NCI-H1048 (cell line): ENCODE measurements at regions not wholly inside any gene's neighbourhood (a gene's known extent, or its start where the extent isn't known, plus 50 kb on each side); places are given as distances from the start of the nearest gene placed in this dataset.

ENCODE experiments used
- DNase-seq: peaks from one replicate; lab custom pipeline; 2025; lab: John Stamatoyannopoulos, UW

- no peak for DNase-seq
These were observed 235.8 kb upstream of the NLRP1 start for GRCh38 chr17:5819921-5820685.

GRCh38 chr17:5820721-5821456 lies 236.6 kb upstream of the NLRP1 start:
- DNase-seq, result no peak

GRCh38 chr17:5821803-5822202 lies 237.5 kb upstream of the NLRP1 start:
- DNase-seq, result no peak

- DNase-seq, result no peak
These were observed 238.2 kb upstream of the NLRP1 start for GRCh38 chr17:5822281-5823060.

- DNase-seq, result no peak
These were observed 238.9 kb upstream of the NLRP1 start for GRCh38 chr17:5823219-5823618.

GRCh38 chr17:5825717-5826330 lies 241.5 kb upstream of the NLRP1 start:
- no peak for DNase-seq

GRCh38 chr17:5826384-5826783 lies 242.1 kb upstream of the NLRP1 start:
- no peak for DNase-seq

GRCh38 chr17:5830921-5831320 lies 239.3 kb upstream of the WSCD1 start:
- no peak for DNase-seq

GRCh38 chr17:5832886-5833285 lies 237.3 kb upstream of the WSCD1 start:
- no peak for DNase-seq

GRCh38 chr17:5837055-5837491 lies 233.1 kb upstream of the WSCD1 start:
- no peak for DNase-seq

- DNase-seq, result no peak
These were observed 231.4 kb upstream of the WSCD1 start for GRCh38 chr17:5838661-5839300.

- DNase-seq, result no peak
These were observed 229.2 kb upstream of the WSCD1 start for GRCh38 chr17:5840811-5841446.

GRCh38 chr17:5841862-5842261 lies 228.3 kb upstream of the WSCD1 start:
- DNase-seq, result no peak

GRCh38 chr17:5843366-5844026 lies 226.7 kb upstream of the WSCD1 start:
- DNase-seq, result no peak

GRCh38 chr17:5846001-5846400 lies 224.2 kb upstream of the WSCD1 start:
- DNase-seq, result no peak

- DNase-seq, result no peak
These were observed 215.2 kb upstream of the WSCD1 start for GRCh38 chr17:5854871-5855554.

- DNase-seq, result no peak
These were observed 208.9 kb upstream of the WSCD1 start for GRCh38 chr17:5861246-5861645.

GRCh38 chr17:5861854-5862253 lies 208.3 kb upstream of the WSCD1 start:
- DNase-seq, result no peak

- DNase-seq, result no peak
These were observed 207.8 kb upstream of the WSCD1 start for GRCh38 chr17:5862395-5862794.
